CD4-positive, alpha-beta T cell treated with Interleukin-4 for 1 hour (primary cell): ENCODE measurements at regions not wholly inside any gene's neighbourhood (a gene's known extent, or its start where the extent isn't known, plus 50 kb on each side); places are given as distances from the start of the nearest gene placed in this dataset.

Experiments used
- DNase-seq, 2 donors: peaks; one replicate each; pipeline ENCODE4 v3.0.0-alpha.2; 2020 to 2022

DNA sequence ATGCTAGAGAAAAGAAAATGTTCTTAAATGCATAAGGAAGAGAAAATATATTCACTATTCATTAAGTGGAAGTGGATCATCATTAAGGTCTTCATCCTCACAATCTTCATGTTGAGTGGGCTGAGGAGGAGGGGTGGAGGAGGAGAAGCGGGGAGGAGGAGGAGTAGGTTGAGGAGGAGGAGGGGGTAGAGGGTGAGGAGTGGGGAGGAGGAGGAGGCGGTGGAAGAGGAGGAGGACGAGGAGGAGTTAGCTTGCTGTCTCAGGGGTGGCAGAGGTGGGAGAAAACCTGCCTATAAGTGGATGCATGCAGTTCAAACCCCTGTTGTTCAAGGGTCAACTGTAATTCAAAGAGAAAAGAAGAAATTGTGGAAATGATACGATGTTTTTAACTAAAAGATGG, 71.6 kb downstream of the MYEOV start:
- no peak for DNase-seq

DNA sequence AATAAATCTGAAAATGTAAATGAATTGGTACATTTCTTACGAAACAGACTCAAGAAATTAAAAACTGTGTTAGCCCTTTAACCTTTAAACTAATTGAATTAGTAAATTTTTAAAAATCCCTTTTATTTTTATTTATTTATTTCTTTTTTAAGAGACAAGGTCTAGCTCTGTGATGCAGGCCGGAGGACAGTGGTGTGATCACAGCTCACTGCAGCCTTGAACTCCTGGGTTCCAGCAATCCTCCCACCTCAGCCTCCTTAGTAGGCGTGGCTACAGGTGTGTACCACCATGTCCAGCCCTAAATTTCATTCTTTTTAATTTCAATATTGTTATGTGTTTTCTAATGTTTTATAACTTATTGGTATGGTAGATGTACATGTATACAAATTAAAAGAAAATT, 72.6 kb downstream of the MYEOV start:
- DNase-seq: no peak

DNA sequence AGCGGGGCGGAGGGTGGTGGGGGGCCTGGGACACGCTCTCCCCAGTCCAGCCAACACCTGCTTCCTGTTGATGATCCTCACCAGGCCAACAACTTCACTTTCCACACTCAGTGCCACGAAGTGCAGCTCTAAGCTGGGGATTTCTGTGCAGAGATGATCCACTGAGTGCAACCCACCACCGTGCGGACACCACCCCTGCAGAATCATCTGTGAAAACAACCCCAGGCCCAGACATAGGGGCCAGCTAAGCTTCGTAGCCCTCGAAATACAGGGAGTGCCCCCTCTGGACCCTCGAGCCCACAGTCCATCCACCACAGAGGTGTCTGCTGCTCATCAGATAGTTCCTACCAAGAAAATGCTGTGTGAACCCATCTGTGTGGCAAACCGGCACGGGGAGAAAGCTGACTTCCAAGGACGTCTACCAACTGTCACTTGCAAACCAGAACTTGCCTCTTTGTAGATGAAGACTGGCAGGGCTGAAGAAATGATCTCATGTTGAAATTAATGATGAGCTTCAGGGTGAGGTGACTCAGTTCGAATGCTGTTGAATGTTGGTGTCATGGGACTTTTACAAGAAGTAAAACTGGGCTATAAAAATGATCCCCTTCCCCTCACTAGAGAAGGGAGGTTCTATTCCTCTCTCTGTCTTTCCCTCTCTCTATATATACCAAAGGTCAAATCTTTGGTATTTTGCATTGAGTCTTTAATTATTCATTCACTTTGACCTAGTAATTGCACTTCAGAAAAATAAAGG, 73.4 kb downstream of the MYEOV start:
- DNase-seq: no peak

DNA sequence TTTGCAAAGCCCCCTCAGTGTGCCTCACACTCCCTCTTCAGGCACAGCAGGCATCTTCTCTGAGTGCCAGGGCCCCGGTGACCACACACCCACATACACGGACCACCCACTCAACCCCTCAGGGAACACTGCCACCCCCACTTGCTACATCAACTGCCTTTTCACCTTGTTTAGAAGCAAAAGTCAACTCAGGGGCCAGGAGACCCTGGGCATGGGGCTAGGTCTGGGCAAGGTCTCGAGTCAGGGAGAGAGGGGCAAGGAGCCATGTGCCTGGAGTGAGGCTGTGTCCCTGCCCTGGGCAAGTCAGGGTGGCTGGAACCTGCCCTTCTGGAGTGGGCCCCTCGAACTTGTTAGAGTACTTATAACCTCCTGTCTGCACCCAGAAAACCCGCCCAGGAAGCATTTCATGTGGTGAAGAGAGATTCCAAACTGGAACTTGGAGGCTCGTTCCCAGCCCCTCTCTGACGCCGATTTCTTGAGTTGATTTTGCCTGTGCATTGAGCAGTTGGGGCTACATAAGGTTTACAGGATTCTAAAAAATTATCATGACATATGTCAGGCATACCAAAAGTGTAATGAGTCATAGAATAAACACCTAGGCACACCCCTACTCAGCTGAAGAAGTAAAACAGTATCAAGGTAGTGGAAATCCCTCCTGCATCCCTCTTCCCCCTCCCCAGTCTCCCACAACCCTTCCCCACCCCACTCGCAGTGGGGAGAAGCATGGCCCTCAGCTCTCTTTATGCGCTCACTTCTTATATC, 74.3 kb downstream of the MYEOV start:
- DNase-seq: no peak

DNA sequence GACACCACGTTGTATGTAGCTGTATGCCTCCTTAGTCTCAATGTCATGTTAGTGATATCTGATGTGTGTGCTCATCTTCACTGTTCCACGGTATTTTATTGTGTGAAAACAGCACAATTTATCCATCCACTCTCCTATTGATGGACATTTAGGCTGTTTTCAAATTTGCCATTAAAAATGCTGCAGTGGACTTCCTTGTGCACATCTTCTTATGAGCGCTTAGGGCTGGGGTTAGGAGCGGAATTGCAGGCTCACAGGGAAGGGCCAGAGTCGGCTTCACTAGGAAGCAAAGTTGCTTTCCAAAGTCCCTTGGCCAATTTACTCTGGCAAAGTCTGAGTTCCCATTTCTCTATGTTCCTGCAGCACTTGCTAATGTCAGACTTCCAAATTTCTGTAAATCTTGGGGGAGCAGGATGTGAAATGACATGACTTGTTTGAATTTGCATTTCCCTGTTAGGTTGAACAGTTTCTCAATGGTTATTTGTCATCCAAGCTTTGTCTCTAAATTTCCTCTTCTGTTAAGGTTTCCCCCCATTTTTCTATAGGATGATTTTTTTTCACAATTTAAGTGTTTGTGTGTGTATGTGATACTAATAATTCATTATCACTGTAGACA, 75.4 kb downstream of the MYEOV start:
- DNase-seq: no peak

DNA sequence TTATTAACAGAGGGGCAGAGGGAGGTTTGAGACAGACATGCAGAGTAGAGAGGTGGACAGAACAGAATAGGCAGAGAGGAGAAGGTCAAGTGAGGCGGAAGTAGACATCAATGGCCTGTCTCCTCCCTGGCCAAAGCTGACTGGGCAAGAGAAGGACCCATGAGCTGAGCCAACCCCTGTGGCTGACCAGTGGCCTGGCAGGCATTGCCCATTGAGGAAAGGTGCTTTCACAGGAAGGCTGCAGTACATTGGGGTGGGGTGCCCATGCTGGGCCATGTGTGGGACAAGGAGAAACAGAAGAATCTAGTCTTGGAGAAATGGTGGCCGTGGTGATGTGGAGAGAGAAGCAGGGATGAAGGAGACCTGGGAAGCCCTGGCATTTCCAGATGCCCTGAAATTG, 76.0 kb downstream of the MYEOV start:
- DNase-seq: no peak

DNA sequence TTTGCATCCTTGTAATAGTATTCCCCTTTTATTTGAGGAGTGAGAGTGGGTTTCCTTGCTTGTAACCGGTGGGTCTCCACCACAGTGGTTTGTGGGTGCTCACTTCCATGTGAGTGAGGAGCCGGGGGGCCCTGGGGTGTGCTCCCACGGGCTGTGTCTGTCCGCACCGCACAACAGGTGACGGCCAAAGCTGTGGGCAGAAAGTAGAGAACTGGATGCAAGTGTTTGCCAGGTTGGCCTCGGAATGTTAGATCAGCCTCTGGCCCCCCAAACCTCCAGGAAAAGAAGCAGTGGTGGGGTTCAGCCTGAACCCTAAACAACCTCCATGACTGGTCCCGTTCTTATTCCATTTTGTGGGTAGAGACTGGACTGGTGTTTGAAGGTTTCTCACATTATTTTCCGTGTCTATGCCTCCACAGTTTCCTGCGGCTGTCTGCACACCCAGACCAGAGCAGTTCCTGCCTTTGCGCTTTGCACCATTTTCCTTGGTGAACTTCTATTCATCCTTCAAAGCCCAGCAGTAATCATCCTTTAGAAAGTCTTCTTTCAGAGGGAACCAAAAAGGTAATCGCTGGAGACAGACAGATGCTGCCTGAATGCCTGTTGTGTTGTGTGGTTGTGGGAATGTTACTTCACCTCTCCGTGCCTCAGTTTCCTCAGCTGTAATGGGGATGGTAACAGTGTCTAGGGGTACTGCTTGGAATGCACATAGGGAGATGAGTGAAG, 77.2 kb downstream of the MYEOV start:
- DNase-seq: no peak

DNA sequence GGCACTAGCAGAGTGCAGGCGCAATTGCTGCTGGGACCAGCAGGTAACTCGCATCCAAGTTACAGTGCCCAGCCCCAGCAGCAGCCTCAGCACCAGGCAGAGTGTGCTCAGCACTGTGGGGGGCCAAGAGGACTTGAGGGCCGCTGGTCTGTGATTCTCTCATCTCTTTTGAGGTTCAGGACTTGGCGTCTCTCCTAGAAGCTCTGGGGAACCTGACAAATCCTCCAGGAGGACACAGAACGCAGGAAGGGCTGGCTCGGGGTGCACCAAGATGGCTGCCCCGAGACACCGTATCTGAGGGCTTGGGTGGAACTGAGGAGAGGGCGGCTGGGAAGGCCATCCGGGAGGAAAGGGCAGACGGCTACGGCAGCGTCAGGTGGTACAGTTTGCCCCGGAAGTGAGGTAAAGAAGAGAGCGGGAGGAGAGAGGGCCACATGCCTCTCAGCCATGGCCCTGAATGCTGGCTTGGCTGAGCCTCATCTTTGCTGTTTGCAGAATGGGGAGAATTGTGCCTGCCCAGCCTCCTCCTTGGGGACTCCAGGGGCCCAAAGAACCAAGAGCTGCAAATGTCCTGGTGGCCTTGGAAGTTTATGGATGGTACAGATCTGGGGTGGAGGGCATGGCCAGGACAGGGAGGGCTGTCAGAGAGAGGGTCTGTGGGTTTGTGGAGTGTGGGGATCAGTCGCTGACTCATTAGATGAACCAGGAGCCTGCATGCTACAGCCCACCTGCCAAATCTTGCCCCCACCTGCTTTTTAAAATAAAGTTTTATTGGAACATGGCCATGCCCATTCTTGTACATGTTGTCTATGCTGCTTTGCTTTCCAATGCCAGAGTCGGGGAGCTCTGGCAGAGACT, 78.0 kb downstream of the MYEOV start:
- DNase-seq: no peak

DNA sequence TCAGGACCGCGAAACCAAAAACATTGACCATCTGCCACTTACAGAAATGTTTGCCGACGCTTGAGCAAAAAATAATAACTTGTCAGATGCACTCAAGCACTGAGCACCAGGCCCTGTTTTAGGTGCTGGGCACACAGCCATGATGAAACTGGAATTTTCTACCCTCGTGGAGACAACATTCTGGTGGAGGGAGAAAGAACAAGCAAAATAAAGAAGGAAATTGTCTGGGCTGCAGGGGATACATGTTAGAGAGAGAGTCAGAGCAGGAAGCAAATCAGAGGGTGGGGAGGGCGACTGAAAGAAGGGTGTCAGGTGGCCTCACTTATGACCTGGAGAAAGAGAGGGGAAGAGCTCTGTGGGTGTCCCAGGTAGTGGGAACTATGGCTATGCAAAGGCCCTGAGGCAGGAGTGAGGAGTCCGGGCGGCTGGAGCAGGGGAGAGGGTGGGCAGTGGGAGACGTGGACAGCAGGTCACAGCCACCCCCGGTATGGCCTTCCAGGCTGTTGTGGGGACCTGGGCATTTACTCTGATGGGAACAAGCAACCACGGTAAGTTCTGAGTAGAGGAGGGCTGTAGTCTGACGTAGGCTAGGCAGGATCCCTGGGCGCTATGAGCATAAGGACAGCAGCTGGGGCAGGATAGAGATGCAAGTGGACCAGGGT, 78.8 kb downstream of the MYEOV start:
- DNase-seq: no peak

DNA sequence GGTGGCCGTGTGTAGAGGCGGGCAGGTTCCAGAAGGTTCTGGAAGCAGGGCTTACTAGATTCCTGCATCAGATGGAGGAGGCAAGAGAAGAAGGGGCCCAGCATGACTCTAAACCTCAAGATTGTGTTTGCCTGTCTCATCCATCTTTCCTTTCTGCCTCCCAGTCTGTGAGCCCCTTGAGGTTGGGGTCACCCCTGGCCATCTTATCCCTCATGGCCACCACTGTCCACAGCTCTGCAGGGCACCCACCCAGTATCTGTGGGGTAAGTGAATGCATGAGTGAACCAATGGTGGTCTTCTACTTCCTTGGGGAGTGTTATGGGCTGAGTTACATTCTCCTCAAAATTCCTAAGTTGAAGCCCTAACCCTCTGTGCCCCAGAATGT, 79.3 kb downstream of the MYEOV start:
- no peak for DNase-seq

DNA sequence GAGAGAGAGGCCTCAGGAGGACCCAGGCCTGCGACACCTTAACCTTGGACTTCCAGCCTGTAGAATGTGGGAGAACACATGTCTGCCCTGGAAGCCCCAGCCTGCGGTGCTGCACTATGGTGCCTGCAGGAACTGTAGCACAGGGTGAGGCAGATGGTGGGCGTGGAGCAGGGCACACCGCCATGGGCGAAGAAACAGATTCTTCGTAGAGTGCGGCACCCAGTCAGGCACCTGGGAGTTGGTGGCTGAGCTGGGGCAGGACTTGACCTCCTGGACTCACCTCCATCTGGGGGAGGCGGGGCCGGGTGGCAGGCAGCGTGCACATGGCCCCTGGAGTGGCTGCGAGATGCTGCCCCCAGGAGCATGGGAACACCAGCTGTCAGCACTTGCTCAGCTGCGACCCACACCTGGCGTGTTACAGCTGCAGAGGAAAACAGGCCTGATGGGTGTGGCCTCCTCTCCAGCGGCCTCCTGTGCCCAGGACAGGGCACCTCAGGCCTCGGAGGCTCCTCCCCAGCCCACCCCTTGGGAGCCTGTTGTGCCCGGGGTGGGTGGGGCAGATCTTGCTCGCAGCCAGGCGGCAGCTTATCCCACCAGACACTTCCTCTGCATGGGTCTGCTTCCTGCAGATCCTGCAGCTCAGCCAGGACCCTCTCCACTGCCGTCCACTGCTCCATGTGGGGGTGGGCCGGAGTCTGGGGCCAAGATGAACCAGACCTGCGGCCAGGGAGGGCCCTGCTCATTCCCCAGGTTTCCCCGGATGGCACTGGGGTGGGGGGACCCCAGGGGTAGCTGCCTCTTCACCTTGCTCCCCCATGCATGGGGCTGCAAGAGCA, 80.4 kb downstream of the MYEOV start:
- DNase-seq: no peak

DNA sequence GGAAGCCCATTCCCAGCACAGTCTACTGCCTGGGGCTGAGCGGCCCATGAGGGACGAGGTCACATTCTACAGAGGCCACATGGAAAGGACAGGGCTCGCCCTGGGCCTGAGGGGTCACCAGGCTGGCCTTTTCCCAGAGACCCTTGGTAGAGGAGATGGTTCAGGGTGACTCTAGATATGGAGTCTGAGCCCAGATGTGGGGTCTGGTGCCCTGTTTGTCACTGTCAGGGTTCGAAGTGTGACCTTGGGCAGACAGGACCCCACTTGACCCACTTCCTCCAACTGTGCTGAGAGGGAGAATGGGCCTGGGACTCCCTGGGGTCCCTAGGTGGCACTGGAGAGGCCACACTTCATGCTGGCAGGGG, 81.0 kb downstream of the MYEOV start:
- DNase-seq: no peak

DNA sequence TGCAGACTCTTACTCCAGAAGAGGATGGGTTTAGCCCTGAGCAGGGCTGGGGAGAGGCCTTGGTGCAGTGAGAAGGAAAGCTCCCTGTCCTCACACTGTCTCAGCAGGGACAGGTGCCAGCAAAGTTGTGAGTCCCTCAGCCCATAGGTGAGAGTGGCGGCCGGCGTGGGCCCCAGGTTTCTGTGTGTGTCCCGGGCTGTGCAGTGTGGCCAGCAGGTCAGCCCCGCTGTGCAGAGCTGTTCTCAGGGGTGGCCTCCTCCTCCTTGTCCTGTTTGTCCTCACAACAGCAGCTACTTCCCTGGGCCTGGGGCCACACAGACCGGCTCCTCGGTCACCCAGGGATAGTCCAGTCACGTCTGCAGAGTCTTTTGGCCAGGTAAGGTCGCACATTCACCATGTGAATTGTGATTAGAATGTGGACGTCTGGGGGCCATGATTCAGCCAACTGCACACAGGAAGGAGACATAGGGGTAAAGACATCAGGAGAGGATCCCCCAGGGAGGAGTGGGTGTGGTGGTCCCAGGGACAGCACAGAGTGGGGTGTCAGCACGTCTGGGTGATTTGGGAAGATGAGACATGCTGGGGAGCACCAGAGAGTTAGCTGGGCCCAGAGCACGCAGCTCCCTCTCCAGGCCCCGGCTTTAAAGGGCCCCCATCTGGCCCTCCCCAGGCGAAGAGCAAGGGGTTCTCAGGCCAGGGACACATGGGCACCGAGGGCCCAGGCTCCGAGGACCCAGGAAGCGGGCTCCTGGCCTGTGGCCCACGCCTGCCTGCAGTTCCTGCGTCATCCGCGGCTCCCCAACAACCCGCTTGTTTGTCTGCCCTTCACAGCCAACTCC, 81.6 kb downstream of the MYEOV start:
- DNase-seq: peak in 1 of 2 donors; percentile 6

DNA sequence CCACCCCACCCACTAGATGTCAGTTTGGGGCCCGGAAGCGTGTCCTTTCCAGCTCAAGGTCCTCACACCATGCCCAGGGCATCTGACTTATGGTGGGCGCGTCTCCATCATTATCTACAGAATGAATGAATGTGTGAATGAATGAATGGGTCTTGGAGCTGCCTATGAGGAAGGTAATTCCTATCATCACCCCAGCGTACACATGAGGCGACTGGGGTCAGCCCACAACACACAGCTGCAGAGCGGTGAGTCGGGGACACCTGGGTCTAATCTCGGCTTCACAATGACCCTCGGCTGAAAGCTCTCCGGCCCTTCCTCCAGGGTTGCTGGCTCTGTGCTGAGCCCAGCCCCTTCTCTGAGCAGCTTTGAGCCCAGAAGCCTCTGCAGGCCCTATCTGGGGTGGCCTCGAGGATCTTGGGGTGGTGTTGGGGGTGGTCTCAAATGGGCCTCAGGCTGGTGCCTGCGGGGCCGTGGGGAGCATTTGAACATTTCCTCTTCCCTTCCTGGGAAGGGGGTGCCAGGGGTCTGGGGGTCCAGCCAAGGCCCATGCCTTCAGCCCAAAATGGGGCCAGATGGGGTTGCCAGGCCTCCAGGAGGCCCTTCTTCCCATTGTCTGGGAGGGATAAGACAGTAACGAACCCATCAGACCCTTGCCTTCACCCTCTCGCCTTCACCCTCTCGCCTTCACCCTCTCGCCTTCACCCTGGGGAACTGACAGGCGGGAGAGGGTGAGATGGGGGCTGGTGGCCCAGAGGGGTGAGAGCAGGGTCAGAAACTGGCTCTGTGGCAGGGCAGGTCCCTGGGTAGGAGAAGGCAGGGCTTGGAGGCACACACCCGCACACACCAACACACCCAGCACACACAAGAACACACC, 82.4 kb downstream of the MYEOV start:
- DNase-seq: no peak

DNA sequence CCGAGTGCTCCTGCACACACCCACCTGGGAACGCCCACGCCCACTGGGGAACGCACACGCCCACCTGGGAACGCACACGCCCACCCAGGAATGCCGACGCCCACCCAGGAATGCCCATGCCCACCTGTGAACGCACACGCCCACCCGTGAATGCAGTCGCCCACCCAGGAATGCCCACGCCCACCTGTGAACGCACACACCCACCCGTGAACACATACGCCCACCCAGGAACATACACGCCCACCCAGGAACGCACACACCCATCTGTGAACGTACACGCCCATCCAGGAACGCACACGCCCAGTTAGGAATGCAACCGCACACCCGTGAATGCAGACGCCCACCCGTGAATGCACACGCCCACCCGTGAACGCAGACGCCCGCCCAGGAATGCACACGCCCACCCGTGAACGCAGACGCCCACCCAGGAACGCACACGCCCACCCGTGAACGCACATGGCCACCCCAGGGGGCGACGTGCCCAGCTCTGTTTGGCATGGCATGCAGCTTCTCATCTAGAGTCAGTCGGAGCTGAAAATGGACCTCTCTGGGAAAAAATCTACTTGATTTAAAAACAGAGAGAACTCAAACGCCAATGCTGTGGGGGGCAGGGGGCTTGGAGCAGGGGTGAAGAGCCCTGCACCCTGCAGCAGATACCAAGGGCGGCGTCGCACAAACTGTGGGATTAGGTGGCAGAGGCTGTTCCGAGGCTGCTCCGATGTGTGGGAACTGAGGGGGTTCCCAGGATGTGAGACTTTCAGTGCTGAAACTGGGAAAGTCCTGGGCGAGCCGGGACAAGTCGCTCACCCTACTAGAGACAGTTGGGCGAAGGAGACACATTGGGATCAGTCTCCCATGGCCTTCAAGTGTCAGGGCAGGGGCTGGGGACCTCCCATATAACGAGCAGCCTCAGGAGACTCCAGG, 83.3 kb downstream of the MYEOV start:
- DNase-seq: no peak

DNA sequence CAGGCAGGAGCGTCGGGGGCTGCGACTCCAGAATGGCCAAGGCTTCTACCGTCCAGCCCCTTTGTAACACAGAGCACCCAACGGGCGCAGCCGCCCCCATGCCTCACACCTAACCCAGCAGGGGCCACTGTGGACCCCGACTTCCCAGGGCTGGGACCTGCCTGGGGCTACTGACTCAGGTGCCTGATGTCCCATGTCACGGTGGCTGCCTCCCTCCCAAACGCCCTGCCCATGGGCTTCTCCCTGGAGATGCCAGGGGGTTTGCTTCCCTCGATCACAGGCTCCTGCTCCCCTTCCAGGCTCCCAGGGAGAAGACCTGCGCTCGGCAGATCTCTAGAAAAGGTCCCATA, 84.0 kb downstream of the MYEOV start:
- DNase-seq: no peak

DNA sequence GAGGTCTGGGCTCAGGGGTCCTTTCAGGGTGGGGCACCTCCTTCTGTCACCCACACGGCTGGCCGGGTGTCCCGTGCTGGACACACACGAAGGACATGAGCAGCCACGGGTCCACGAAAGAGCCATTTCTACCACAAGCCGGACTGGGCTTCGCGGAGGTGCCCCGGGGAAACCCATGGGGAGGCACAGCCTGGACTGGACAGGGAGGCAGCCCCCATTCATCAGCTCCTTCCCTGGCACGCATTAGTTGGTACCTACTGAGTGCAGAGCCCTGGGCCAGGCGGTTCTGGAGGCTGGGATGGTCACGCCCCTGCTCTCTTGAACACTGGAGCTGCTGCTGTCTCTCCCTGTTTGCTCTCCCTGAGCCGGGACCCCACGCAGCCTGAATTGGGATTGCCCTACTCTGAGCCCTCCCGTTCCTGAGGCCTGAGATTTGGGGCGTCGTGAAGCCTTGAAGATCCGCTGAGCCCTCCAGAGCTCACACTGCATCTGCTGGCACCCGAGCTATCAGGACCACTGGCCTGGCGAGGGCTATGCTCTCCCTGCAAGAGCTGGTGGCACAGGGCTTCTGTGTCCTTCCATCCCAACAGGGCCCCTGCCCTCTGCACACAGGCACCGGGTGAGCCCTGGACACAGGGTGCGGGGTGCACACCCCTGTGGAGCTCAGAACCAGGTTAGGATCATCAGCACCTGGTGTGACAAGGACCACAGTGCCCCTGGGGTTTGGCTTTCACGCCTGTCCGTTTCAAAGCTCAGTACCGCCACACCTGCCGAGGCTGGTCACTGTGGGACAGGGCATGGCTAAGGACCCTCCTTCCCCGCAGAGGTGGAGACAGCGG, 84.6 kb downstream of the MYEOV start:
- DNase-seq: no peak
